H1 (cell line): ENCODE measurements at regions not wholly inside any gene's neighbourhood (a gene's known extent, or its start where the extent isn't known, plus 50 kb on each side); places are given as distances from the start of the nearest gene placed in this dataset.

ENCODE experiments used
- CTCF ChIA-PET: fragments of 300-600 bp; sonication (Branson Sonifier 250); formaldehyde crosslinking; loops from one replicate; lab custom pipeline; 2021; ENCODE audit not compliant: partially characterized antibody; lab: Charles Lee
- POLR2A ChIA-PET: fragments of 300-600 bp; sonication (Branson Sonifier 250); formaldehyde crosslinking; loops from one replicate; lab custom pipeline; 2021; ENCODE audit warnings: inconsistent platforms; ENCODE audit not compliant: partially characterized antibody; lab: Charles Lee
- DNase-seq, 2 experiments: peaks; one replicate each; pipeline versions ENCODE4 v3.0.0 to v3.0.0-alpha.2; 2010 to 2022; ENCODE audit warnings: low spot score in 2 of 2, low read depth in 1 of 2, mixed read lengths in 1 of 2
- FAIRE-seq: peaks from 2 replicates; lab custom pipeline; 2011; peaks lifted over from hg19 to GRCh38; lab: Jason Lieb, UNC
- H2AFZ ChIP-seq: 2 replicates; pipeline ENCODE4 v1.8.1; 2012; ENCODE audit warnings: low read length, inconsistent platforms
- H2AK5ac ChIP-seq: 2 replicates; pipeline ENCODE4 v1.6.1; 2013; ENCODE audit warnings: low read depth, low read length
- H2BK120ac ChIP-seq: replicated peaks from 2 replicates; pipeline ENCODE3; 2013; ENCODE audit warnings: low read depth, low read length, inconsistent platforms
- H2BK12ac ChIP-seq: 2 replicates; pipeline ENCODE4 v1.6.1; 2013; ENCODE audit warnings: low read depth, low read length
- H2BK15ac ChIP-seq: 2 replicates; pipeline ENCODE4 v1.6.1; 2013; ENCODE audit warnings: low read length
- H2BK20ac ChIP-seq: 2 replicates; pipeline ENCODE4 v1.6.1; 2013; ENCODE audit warnings: low read length
- H2BK5ac ChIP-seq: 2 replicates; pipeline ENCODE4 v1.6.1; 2013; ENCODE audit warnings: low read depth, low read length
- H3K14ac ChIP-seq: 2 replicates; pipeline ENCODE4 v1.6.1; 2013; ENCODE audit warnings: inconsistent platforms; ENCODE audit not compliant: insufficient read length
- H3K18ac ChIP-seq: 2 replicates; pipeline ENCODE4 v1.6.1; 2013; ENCODE audit warnings: low read length; ENCODE audit errors: extremely low read depth
- H3K23ac ChIP-seq: 2 replicates; pipeline ENCODE4 v1.6.1; 2013; ENCODE audit warnings: inconsistent platforms; ENCODE audit not compliant: insufficient read length
- H3K23me2 ChIP-seq: 2 replicates; pipeline ENCODE4 v1.6.1; 2013; ENCODE audit warnings: low read depth, low read length
- H3K27ac ChIP-seq: 2 replicates; pipeline ENCODE4 v1.6.1; 2011; ENCODE audit warnings: low read depth, low read length, inconsistent platforms
- H3K27me3 ChIP-seq, 4 experiments: replicated peaks in 1 of 4; 1 replicate in 1 of 4; 2 replicates in 3 of 4; pipeline versions ENCODE4 v1.6.1 to v1.8.1; 2011 to 2013; ENCODE audit warnings: low read length in 3 of 4, mild to moderate bottlenecking in 3 of 4, inconsistent platforms in 2 of 4, mixed read lengths in 2 of 4, moderate library complexity in 1 of 4; ENCODE audit not compliant: control insufficient read depth in 3 of 4, insufficient read depth in 3 of 4; ENCODE audit errors: extremely low read depth in 1 of 4
- H3K36me3 ChIP-seq, 4 experiments: 2 replicates each; pipeline versions ENCODE4 v1.6.1 to v1.8.1; 2011 to 2013; ENCODE audit warnings: mild to moderate bottlenecking in 4 of 4, low read length in 3 of 4, moderate library complexity in 2 of 4, control low read depth in 1 of 4, inconsistent platforms in 1 of 4; ENCODE audit not compliant: insufficient read depth in 4 of 4, control insufficient read depth in 2 of 4
- H3K4ac ChIP-seq: replicated peaks from 2 replicates; pipeline ENCODE3; 2013; ENCODE audit warnings: low read length, low read depth, mixed read lengths, inconsistent platforms; ENCODE audit not compliant: insufficient read length
- H3K4me1 ChIP-seq, 4 experiments: replicated peaks in 1 of 4; 1 replicate in 1 of 4; 2 replicates in 3 of 4; pipeline versions ENCODE4 v1.6.1 to v1.8.1; 2011 to 2013; ENCODE audit warnings: low read length in 3 of 4, inconsistent platforms in 2 of 4, mixed read lengths in 1 of 4; ENCODE audit not compliant: insufficient read depth in 4 of 4, control insufficient read depth in 3 of 4
- H3K4me2 ChIP-seq, 2 experiments: 2 replicates each; pipeline versions ENCODE4 v1.6.1 to v1.8.1; 2011 to 2013; ENCODE audit warnings: low read depth in 2 of 2, low read length in 2 of 2, control low read depth in 1 of 2, inconsistent platforms in 1 of 2, mild to moderate bottlenecking in 1 of 2; ENCODE audit not compliant: insufficient read depth in 1 of 2
- H3K4me3 ChIP-seq, 4 experiments: fragments of 200-600, 300-600 bp in 1 of 4; sonication (generic), shearing (Covaris generic), sonication (Bioruptor Twin) in 1 of 4; 2 replicates each; pipeline versions ENCODE4 v1.5.1 to v1.8.1; 2011 to 2016; ENCODE audit warnings: low read length in 4 of 4, low read depth in 3 of 4, control low read depth in 2 of 4, inconsistent platforms in 2 of 4, mild to moderate bottlenecking in 2 of 4, mixed read lengths in 1 of 4, moderate library complexity in 1 of 4; ENCODE audit not compliant: insufficient read depth in 2 of 4; ENCODE audit errors: extremely low read depth in 1 of 4
- H3K56ac ChIP-seq: replicated peaks from 2 replicates; pipeline ENCODE3; 2013; ENCODE audit warnings: low read depth, mild to moderate bottlenecking, mixed read lengths, low read length, inconsistent platforms; ENCODE audit not compliant: insufficient read length
- H3K79me1 ChIP-seq: 2 replicates; pipeline ENCODE4 v1.6.1; 2013; ENCODE audit warnings: low read depth, low read length, control low read depth
- H3K79me2 ChIP-seq, 2 experiments: 2 replicates each; pipeline versions ENCODE4 v1.6.1 to v1.8.1; 2012 to 2013; ENCODE audit warnings: low read length in 2 of 2, mild to moderate bottlenecking in 2 of 2, inconsistent platforms in 1 of 2; ENCODE audit not compliant: insufficient read depth in 2 of 2, control insufficient read depth in 1 of 2
- H3K9ac ChIP-seq, 4 experiments: replicated peaks in 1 of 4; 1 replicate in 1 of 4; 2 replicates in 3 of 4; pipeline versions ENCODE4 v1.6.1 to v1.8.1; 2011 to 2013; ENCODE audit warnings: low read depth in 3 of 4, low read length in 3 of 4, control low read depth in 2 of 4, mild to moderate bottlenecking in 2 of 4, moderate library complexity in 2 of 4, inconsistent platforms in 1 of 4; ENCODE audit errors: extremely low read depth in 1 of 4
- H3K9me3 ChIP-seq, 2 experiments: 2 replicates each; pipeline versions ENCODE4 v1.6.1 to v1.8.1; 2012 to 2013; ENCODE audit warnings: mild to moderate bottlenecking in 2 of 2, moderate library complexity in 2 of 2, control low read depth in 1 of 2, inconsistent platforms in 1 of 2, low read depth in 1 of 2, low read length in 1 of 2, mixed read lengths in 1 of 2; ENCODE audit not compliant: insufficient read depth in 2 of 2
- H4K20me1 ChIP-seq, 2 experiments: replicated peaks in 1 of 2; 2 replicates each; pipeline versions ENCODE3 to v1.8.1; 2011 to 2013; ENCODE audit warnings: inconsistent platforms in 2 of 2, low read length in 2 of 2, mild to moderate bottlenecking in 1 of 2; ENCODE audit not compliant: insufficient read depth in 2 of 2, control insufficient read depth in 1 of 2
- H4K5ac ChIP-seq: 2 replicates; pipeline ENCODE4 v1.6.1; 2013; ENCODE audit warnings: low read length, low read depth, mixed read lengths, inconsistent platforms; ENCODE audit not compliant: insufficient read length
- H4K8ac ChIP-seq: 2 replicates; pipeline ENCODE4 v1.8.0; 2013; ENCODE audit warnings: mild to moderate bottlenecking, moderate library complexity, low read length, inconsistent platforms; ENCODE audit not compliant: insufficient read depth; ENCODE audit errors: extremely low read depth
- H4K91ac ChIP-seq: replicated peaks from 2 replicates; pipeline ENCODE3; 2013; ENCODE audit warnings: low read length, mixed read lengths, inconsistent platforms; ENCODE audit not compliant: insufficient read length
- CEBPB ChIP-seq: IDR thresholded peaks from 2 replicates; pipeline ENCODE4 v1.6.1; 2012; ENCODE audit warnings: low read depth, low read length
- CREB1 ChIP-seq: IDR thresholded peaks from 2 replicates; pipeline ENCODE4 v1.6.1; 2012; ENCODE audit warnings: inconsistent platforms
- CTBP2 ChIP-seq: IDR thresholded peaks from 2 replicates; pipeline ENCODE4 v1.7.0; 2011; ENCODE audit warnings: borderline replicate concordance, mild to moderate bottlenecking, moderate library complexity, mixed read lengths, low read length; ENCODE audit not compliant: insufficient read depth, insufficient read length
- EP300 ChIP-seq, 2 experiments: IDR thresholded peaks; 1 replicate in 1 of 2; 2 replicates in 1 of 2; pipeline ENCODE4 v1.6.1; 2011 to 2012; ENCODE audit warnings: low read depth in 2 of 2, low read length in 2 of 2, mild to moderate bottlenecking in 2 of 2, borderline replicate concordance in 1 of 2, inconsistent platforms in 1 of 2, moderate library complexity in 1 of 2
- EZH2 ChIP-seq: fragments of 200-600 bp; sonication (generic); IDR thresholded peaks from 2 replicates; pipeline ENCODE4 v1.7.1; 2012; ENCODE audit warnings: low read depth, mild to moderate bottlenecking, moderate library complexity, low read length, inconsistent platforms; ENCODE audit not compliant: severe bottlenecking
- FOSL1 ChIP-seq: IDR thresholded peaks from 2 replicates; pipeline ENCODE4 v1.6.1; 2011; ENCODE audit warnings: mild to moderate bottlenecking, low read depth, low read length, moderate library complexity; ENCODE audit not compliant: insufficient read depth
- HDAC6 ChIP-seq: IDR thresholded peaks from one replicate; pipeline ENCODE4 v1.7.1; 2012; ENCODE audit warnings: low read depth, mild to moderate bottlenecking, inconsistent platforms, low read length, moderate library complexity
- JUN ChIP-seq: IDR thresholded peaks from 2 replicates; pipeline ENCODE4 v1.6.1; 2011; ENCODE audit warnings: low read depth, mild to moderate bottlenecking, improper control_type of control experiment, low read length
- NANOG ChIP-seq: IDR thresholded peaks from 2 replicates; pipeline ENCODE4 v1.6.1; 2011; ENCODE audit warnings: low read length, low read depth, mild to moderate bottlenecking, inconsistent platforms; ENCODE audit not compliant: insufficient read depth, poor library complexity, severe bottlenecking
- PHF8 ChIP-seq: fragments of 200-600 bp; sonication (generic); conservative IDR thresholded peaks from 2 replicates; pipeline ENCODE4 v1.7.1; 2012; ENCODE audit warnings: low read depth, mild to moderate bottlenecking, inconsistent platforms, low read length, moderate library complexity
- SRF ChIP-seq: IDR thresholded peaks from 2 replicates; pipeline ENCODE4 v1.6.1; 2011; ENCODE audit warnings: mild to moderate bottlenecking, low read depth, low read length, moderate library complexity
- TCF12 ChIP-seq: IDR thresholded peaks from 2 replicates; pipeline ENCODE4 v1.6.1; 2011; ENCODE audit warnings: low read depth, mild to moderate bottlenecking, low read length
- WGBS, 2 experiments: shearing (Covaris generic) in 1 of 2; methylation state at CpG; one replicate each; pipeline versions ENCODE4 v1.1.6 to v1.1.7; 2013 to 2015; ENCODE audit warnings: low lambda C conversion rate in 2 of 2, mixed read lengths in 2 of 2, inconsistent platforms in 1 of 2, low coverage in 1 of 2, missing lambda C conversion rate in 1 of 2; ENCODE audit not compliant: insufficient replicate concordance in 2 of 2, insufficient coverage in 1 of 2, insufficient read length in 1 of 2; ENCODE audit errors: extremely low coverage in 1 of 2, missing lambda C conversion rate in 1 of 2; 5-methylcytosine and 5-hydroxymethylcytosine counted together
- TF ChIP-seq, protein P1 (sequence below): IDR thresholded peaks from 2 replicates; pipeline ENCODE4 v1.6.1; 2012; ENCODE audit warnings: low read length, inconsistent platforms

- no peak overlapping the region for H3K18ac ChIP-seq
- no peak overlapping the region for H2BK120ac ChIP-seq
- H3K4ac ChIP-seq, result no peak overlapping the region
- ChIA-PET POLR2A (interaction anchor here (0.7 kb wide), 1 partner anchor 12 kb away, joined by 3 read pairs; no protein-coding TSS in a partner anchor), CTCF (interaction anchor here (0.9 to 2.4 kb wide), 4 partner anchors 23 to 188 kb away, joined by 3 to 8 read pairs (median 4); no protein-coding TSS in a partner anchor)
- DNase-seq (no peak), FAIRE-seq (no peak)
- no peak overlapping the region for H3K56ac ChIP-seq
- H2BK5ac ChIP-seq, result no peak overlapping the region
- H3K4me3 ChIP-seq, result no peak overlapping the region
- H3K14ac ChIP-seq, result no peak overlapping the region
- H3K79me2 ChIP-seq, result no peaks in the 10 kb centered on the region
- no peak overlapping the region for H2BK12ac ChIP-seq
- no peaks in the 10 kb centered on the region for H3K27me3 ChIP-seq
- H2AFZ ChIP-seq, result no peak overlapping the region
- H4K5ac ChIP-seq, result no peak overlapping the region
- H4K91ac ChIP-seq, result no peak overlapping the region
- no peaks in the 10 kb centered on the region for H3K4me1 ChIP-seq
- H2BK15ac ChIP-seq, result no peak overlapping the region
- no peaks in the 10 kb centered on the region for H3K9me3 ChIP-seq
- H3K23me2 ChIP-seq, result no peaks in the 10 kb centered on the region
- H3K27ac ChIP-seq, result no peak overlapping the region
- no peaks in the 10 kb centered on the region for H3K36me3 ChIP-seq
- H3K79me1 ChIP-seq, result no peaks in the 10 kb centered on the region
- 93% methylated on average over 5 of the region's 5 CpGs; no CpG with 5 or more reads in 1 of the 2 experiments for WGBS, 2 experiments
- H2BK20ac ChIP-seq, result no peak overlapping the region
- no peaks in the 10 kb centered on the region for H4K20me1 ChIP-seq
- no peak overlapping the region for H3K9ac ChIP-seq
- no peak overlapping the region for H2AK5ac ChIP-seq
- H4K8ac ChIP-seq, result no peak overlapping the region
- no peak overlapping the region for H3K4me2 ChIP-seq
- H3K23ac ChIP-seq, result no peak overlapping the region
- TF ChIP-seq, protein P1, sequence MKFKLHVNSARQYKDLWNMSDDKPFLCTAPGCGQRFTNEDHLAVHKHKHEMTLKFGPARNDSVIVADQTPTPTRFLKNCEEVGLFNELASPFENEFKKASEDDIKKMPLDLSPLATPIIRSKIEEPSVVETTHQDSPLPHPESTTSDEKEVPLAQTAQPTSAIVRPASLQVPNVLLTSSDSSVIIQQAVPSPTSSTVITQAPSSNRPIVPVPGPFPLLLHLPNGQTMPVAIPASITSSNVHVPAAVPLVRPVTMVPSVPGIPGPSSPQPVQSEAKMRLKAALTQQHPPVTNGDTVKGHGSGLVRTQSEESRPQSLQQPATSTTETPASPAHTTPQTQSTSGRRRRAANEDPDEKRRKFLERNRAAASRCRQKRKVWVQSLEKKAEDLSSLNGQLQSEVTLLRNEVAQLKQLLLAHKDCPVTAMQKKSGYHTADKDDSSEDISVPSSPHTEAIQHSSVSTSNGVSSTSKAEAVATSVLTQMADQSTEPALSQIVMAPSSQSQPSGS, result no peak
- TF ChIP-seq HDAC6 (no peak), CREB1 (no peak), CEBPB (no peak), EP300 (IDR thresholded peaks at IDR 0.05; ENCODE audit: borderline replicate concordance in 1 of 2, low read depth in 2 of 2, low read length in 2 of 2) (no peak), PHF8 (no peak), SRF (no peak), CTBP2 (no peak), NANOG (no peak), FOSL1 (no peak), JUN (no peak), EZH2 (no peak), TCF12 (no peak)
Measured at GRCh38 chr10:30187010-30187409, 127.6 kb upstream of the JCAD start.
